ENCODE measurements at regions not wholly inside any gene's neighbourhood (a gene's known extent, or its start where the extent isn't known, plus 50 kb on each side); places are given as distances from the start of the nearest gene placed in this dataset.

DNA sequence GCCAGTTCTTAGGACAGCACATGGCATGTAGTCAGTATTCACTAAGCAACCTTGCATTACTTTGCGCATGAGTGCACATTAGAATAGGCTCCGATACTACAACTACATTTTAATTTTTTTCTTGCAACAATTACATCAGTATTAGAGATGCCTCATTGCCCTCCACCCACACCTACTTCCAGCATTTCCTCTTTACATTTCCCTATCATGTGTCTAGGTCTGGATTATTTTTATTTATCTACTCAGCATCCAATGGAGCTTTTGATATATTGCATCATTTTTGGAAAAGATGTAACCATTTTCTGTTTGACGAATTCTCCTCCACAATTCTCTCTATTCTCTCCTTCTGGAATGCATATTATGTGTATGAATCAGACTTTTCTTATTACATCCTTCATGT is 258.2 kb upstream of the GLI3 start:
- ChIA-PET CTCF (no interaction called here), POLR2A (no interaction called here)
- Histone ChIP-seq H4K20me1 (replicated peaks; ENCODE audit: control insufficient read depth, extremely low read depth, insufficient read depth, low read length) (no peaks in the 10 kb centered on the region), H3K4me1 (ENCODE audit: control insufficient read depth, extremely low read depth, insufficient read depth, low read length) (no peaks in the 10 kb centered on the region), H3K4me2 (ENCODE audit: insufficient read depth, low read length) (no peak overlapping the region), H3K9ac (replicated peaks; ENCODE audit: extremely low read depth, insufficient read depth, low read length) (no peak overlapping the region), H3K9me3 (replicated peaks; ENCODE audit: control insufficient read depth, insufficient read depth, low read length) (no peaks in the 10 kb centered on the region), H3K36me3 (ENCODE audit: control insufficient read depth in 2 of 2, extremely low read depth in 1 of 2, insufficient read depth in 2 of 2, low read length in 2 of 2) (no peaks in the 10 kb centered on the region), H3K27me3 (ENCODE audit: control insufficient read depth in 2 of 2, insufficient read depth in 2 of 2, low read length in 2 of 2) (peaks cover 11 to 15% of the 10 kb centered on the region in 2 experiments), H2AFZ (ENCODE audit: low read depth, low read length) (no peak overlapping the region), H3K9me1 (replicated peaks; ENCODE audit: control insufficient read depth, extremely low read depth, insufficient read depth, low read length) (no peaks in the 10 kb centered on the region), H3K79me2 (ENCODE audit: control insufficient read depth, insufficient read depth, low read length) (no peaks in the 10 kb centered on the region), H3K27ac (ENCODE audit: insufficient read depth, low read depth, low read length) (no peak overlapping the region), H3K4me3 (replicated peaks in 1 of 3; ENCODE audit: insufficient read depth in 1 of 3, low read depth in 1 of 3, low read length in 3 of 3) (no peak overlapping the region)
- no peak for FAIRE-seq
- intact Hi-C loops (cut with micrococcal nuclease) (no loop called here), dilution Hi-C loops (cut with MboI; ENCODE audit: extremely low pct_ligation_motif_present, low sequenced_read_pairs) (no loop called here)
- DNase-seq (ENCODE audit: low read depth, low spot score): no peak
- TF ChIP-seq, protein P1, sequence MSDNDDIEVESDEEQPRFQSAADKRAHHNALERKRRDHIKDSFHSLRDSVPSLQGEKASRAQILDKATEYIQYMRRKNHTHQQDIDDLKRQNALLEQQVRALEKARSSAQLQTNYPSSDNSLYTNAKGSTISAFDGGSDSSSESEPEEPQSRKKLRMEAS (IDR thresholded peaks at IDR 0.05; ENCODE audit: insufficient read depth, insufficient read length): no peak
- TF ChIP-seq JUN (IDR thresholded peaks at IDR 0.05; ENCODE audit: borderline replicate concordance, insufficient read depth, insufficient read length, low read depth): no peak
- no peak for TF ChIP-seq MYC (IDR thresholded peaks at IDR 0.05; ENCODE audit: low read depth, low read length)
- TF ChIP-seq POLR2AphosphoS5 (IDR thresholded peaks at IDR 0.05; ENCODE audit: insufficient read depth, low read depth, low read length): no peak
- no peak for TF ChIP-seq EZH2 (IDR thresholded peaks at IDR 0.05; ENCODE audit: borderline replicate concordance, low read depth, low read length, severe bottlenecking)
- no peak for TF ChIP-seq GATA2 (IDR thresholded peaks at IDR 0.05; ENCODE audit: insufficient read depth, insufficient read length, low read depth, low read length)
- TF ChIP-seq POLR2A (IDR thresholded peaks at IDR 0.05; ENCODE audit: low read depth, low read length): no peak
- TF ChIP-seq, protein P2, sequence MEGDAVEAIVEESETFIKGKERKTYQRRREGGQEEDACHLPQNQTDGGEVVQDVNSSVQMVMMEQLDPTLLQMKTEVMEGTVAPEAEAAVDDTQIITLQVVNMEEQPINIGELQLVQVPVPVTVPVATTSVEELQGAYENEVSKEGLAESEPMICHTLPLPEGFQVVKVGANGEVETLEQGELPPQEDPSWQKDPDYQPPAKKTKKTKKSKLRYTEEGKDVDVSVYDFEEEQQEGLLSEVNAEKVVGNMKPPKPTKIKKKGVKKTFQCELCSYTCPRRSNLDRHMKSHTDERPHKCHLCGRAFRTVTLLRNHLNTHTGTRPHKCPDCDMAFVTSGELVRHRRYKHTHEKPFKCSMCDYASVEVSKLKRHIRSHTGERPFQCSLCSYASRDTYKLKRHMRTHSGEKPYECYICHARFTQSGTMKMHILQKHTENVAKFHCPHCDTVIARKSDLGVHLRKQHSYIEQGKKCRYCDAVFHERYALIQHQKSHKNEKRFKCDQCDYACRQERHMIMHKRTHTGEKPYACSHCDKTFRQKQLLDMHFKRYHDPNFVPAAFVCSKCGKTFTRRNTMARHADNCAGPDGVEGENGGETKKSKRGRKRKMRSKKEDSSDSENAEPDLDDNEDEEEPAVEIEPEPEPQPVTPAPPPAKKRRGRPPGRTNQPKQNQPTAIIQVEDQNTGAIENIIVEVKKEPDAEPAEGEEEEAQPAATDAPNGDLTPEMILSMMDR (IDR thresholded peaks at IDR 0.05; ENCODE audit: extremely low read depth in 1 of 2, insufficient read depth in 1 of 2, low read depth in 1 of 2, low read length in 2 of 2): no peak
- no peak for TF ChIP-seq FOS (IDR thresholded peaks at IDR 0.05; ENCODE audit: borderline replicate concordance, insufficient read depth, low read length)
- BruUV-seq (replicated peaks): no TSS peak
